ENCODE measurements at regions not wholly inside any gene's neighbourhood (a gene's known extent, or its start where the extent isn't known, plus 50 kb on each side); places are given as distances from the start of the nearest gene placed in this dataset.

DNA sequence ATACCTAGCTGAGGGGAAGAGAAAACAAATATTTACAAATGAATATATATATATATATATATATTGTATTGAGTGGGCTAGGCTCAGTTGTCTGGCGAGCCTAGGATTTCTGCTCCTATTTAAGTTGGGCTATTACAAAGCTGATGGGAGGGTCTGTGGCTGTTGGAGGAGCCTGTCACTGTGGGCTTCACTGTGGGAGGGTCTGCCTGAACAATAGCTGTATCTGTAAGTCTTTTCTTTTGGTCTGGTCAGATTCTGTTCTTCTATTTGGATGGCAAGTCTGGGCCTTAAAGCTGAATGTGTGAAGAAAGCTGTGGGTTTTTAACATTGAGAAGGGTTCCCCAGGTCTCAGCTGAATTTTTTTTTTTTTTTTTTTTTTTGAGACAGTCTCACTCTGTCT, 220.6 kb upstream of the LYZL1 start:
- H3K27ac Mint-ChIP-seq = no peak overlapping the region
- no peaks in the 10 kb centered on the region for H3K36me3 Mint-ChIP-seq (ENCODE audit: low read depth)
- TF ChIP-seq, protein P1, sequence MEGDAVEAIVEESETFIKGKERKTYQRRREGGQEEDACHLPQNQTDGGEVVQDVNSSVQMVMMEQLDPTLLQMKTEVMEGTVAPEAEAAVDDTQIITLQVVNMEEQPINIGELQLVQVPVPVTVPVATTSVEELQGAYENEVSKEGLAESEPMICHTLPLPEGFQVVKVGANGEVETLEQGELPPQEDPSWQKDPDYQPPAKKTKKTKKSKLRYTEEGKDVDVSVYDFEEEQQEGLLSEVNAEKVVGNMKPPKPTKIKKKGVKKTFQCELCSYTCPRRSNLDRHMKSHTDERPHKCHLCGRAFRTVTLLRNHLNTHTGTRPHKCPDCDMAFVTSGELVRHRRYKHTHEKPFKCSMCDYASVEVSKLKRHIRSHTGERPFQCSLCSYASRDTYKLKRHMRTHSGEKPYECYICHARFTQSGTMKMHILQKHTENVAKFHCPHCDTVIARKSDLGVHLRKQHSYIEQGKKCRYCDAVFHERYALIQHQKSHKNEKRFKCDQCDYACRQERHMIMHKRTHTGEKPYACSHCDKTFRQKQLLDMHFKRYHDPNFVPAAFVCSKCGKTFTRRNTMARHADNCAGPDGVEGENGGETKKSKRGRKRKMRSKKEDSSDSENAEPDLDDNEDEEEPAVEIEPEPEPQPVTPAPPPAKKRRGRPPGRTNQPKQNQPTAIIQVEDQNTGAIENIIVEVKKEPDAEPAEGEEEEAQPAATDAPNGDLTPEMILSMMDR (IDR thresholded peaks at IDR 0.05; ENCODE audit: unreplicated experiment in 3 of 3) = no peak

DNA sequence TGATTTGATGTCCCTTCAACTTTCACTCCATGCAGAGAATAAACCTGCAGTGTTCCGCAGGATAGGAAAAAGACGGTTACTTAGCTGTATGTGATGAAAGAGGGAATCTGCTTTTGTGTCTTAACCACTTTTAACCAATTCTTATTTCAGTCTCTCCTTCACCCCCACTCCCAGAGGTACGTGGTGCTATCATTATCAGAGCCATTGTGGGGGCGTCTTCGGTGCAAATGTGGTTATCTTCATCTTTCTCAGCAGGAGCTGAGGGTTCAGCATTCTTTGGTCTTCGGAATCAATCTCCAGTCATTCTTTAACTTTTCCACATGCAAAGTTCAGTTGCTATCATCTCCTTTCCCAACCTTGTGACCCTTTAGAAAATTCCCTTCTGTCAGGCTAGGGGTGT, 219.9 kb upstream of the LYZL1 start:
- Mint-ChIP-seq H3K27me3 (ENCODE audit: low read depth) (peaks cover 4% of the 10 kb centered on the region), H3K9me3 (no peaks in the 10 kb centered on the region), H3K27ac (peak overlapping the region in 1 of 3 experiments; percentile 50), H3K4me1 (peaks cover 6% of the 10 kb centered on the region), H3K4me3 (no peak overlapping the region), H3K36me3 (ENCODE audit: low read depth) (no peaks in the 10 kb centered on the region)
- TF ChIP-seq, protein P1 (IDR thresholded peaks at IDR 0.05; ENCODE audit: unreplicated experiment in 3 of 3) = no peak

More for the DNA sequence above, 220.6 kb upstream of the LYZL1 start:
- H3K4me3 Mint-ChIP-seq = no peak overlapping the region
- no peaks in the 10 kb centered on the region for H3K9me3 Mint-ChIP-seq
- peaks cover 6% of the 10 kb centered on the region for H3K4me1 Mint-ChIP-seq
- peaks cover 4% of the 10 kb centered on the region for H3K27me3 Mint-ChIP-seq (ENCODE audit: low read depth)

GRCh38 chr10:29069941-29070340, 218.9 kb upstream of the LYZL1 start:
- H3K27ac Mint-ChIP-seq = no peak overlapping the region

GRCh38 chr10:29078919-29079318, 210.0 kb upstream of the LYZL1 start:
- peaks cover 3% of the 10 kb centered on the region for H3K27me3 Mint-ChIP-seq (ENCODE audit: low read depth)
- no peak overlapping the region for H3K27ac Mint-ChIP-seq
- H3K36me3 Mint-ChIP-seq (ENCODE audit: low read depth) = no peaks in the 10 kb centered on the region
- H3K9me3 Mint-ChIP-seq = no peaks in the 10 kb centered on the region
- no peak overlapping the region for H3K4me3 Mint-ChIP-seq
- TF ChIP-seq, protein P1 (IDR thresholded peaks at IDR 0.05; ENCODE audit: unreplicated experiment in 3 of 3) = no peak
- H3K4me1 Mint-ChIP-seq = peaks cover 29% of the 10 kb centered on the region

More at GRCh38 chr10:29069941-29070340, 218.9 kb upstream of the LYZL1 start:
- Mint-ChIP-seq H3K4me3 (no peak overlapping the region), H3K4me1 (no peaks in the 10 kb centered on the region), H3K9me3 (no peaks in the 10 kb centered on the region), H3K27me3 (ENCODE audit: low read depth) (peaks cover 4% of the 10 kb centered on the region), H3K36me3 (ENCODE audit: low read depth) (no peaks in the 10 kb centered on the region)
- TF ChIP-seq, protein P1 (IDR thresholded peaks at IDR 0.05; ENCODE audit: unreplicated experiment in 3 of 3) = no peak

- H3K4me3 Mint-ChIP-seq = no peak overlapping the region
- H3K27me3 Mint-ChIP-seq (ENCODE audit: low read depth) = peaks cover 6% of the 10 kb centered on the region
- no peaks in the 10 kb centered on the region for H3K9me3 Mint-ChIP-seq
- TF ChIP-seq, protein P1 (IDR thresholded peaks at IDR 0.05; ENCODE audit: unreplicated experiment in 3 of 3) = no peak
- H3K36me3 Mint-ChIP-seq (ENCODE audit: low read depth) = no peaks in the 10 kb centered on the region
- H3K4me1 Mint-ChIP-seq = peaks cover 29% of the 10 kb centered on the region
- H3K27ac Mint-ChIP-seq = no peak overlapping the region
Measured at GRCh38 chr10:29081231-29081630, 207.6 kb upstream of the LYZL1 start.

GRCh38 chr10:29081951-29082685, 206.8 kb upstream of the LYZL1 start:
- Mint-ChIP-seq H3K36me3 (ENCODE audit: low read depth) (no peaks in the 10 kb centered on the region), H3K27me3 (ENCODE audit: low read depth) (peaks cover 7% of the 10 kb centered on the region), H3K27ac (peak overlapping the region in 1 of 3 experiments; percentile 37), H3K4me1 (peaks cover 29% of the 10 kb centered on the region), H3K4me3 (no peak overlapping the region), H3K9me3 (no peaks in the 10 kb centered on the region)
- TF ChIP-seq, protein P1 (IDR thresholded peaks at IDR 0.05; ENCODE audit: unreplicated experiment in 3 of 3) = no peak

Data from nephron (organoid).